Erythroblast (primary cell): ENCODE measurements at regions not wholly inside any gene's neighbourhood (a gene's known extent, or its start where the extent isn't known, plus 50 kb on each side); places are given as distances from the start of the nearest gene placed in this dataset.
"Not testable (repeated sequence)": the region's sequence is repeated elsewhere in the genome, so short reads cannot be mapped to it uniquely, and the experiment has no call there.

Source experiments
- DNase-seq, 2 experiments: peaks; one replicate each; lab custom pipeline; 2025; lab: John Stamatoyannopoulos, UW
- GATA1 ChIP-seq: IDR thresholded peaks from 2 replicates; pipeline ENCODE4 v1.6.1; 2011; ENCODE audit warnings: low read depth, mild to moderate bottlenecking, control low read depth, low read length, moderate library complexity
- POLR2A ChIP-seq: IDR thresholded peaks from 2 replicates; pipeline ENCODE4 v1.6.1; 2011; ENCODE audit warnings: mild to moderate bottlenecking, low read length

DNA sequence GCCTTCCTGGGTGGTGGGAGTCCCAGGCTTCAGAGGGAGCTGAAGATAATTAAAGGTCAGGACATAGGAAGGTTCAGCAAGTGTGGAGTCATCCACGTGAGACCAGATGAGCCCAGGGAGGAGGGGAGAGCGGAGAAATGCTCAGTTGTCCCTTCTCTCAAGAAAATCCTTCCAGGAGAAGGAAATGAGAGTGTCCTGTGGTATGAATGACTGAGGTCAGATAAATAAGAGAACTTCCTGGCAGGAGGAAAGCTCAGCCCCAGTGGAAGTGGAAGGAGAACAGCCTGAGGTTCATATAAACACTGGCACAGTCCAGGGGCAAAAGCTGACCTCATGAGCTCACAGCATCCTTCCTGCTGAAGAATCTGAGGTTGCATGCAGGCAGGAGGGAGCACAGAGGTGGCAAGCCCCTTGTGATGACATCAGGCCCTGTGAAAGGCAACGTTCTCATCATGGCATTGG, 97.6 kb downstream of the NAV1 start:
- no peak for DNase-seq
- TF ChIP-seq GATA1 = no peak
- no peak for TF ChIP-seq POLR2A

DNA sequence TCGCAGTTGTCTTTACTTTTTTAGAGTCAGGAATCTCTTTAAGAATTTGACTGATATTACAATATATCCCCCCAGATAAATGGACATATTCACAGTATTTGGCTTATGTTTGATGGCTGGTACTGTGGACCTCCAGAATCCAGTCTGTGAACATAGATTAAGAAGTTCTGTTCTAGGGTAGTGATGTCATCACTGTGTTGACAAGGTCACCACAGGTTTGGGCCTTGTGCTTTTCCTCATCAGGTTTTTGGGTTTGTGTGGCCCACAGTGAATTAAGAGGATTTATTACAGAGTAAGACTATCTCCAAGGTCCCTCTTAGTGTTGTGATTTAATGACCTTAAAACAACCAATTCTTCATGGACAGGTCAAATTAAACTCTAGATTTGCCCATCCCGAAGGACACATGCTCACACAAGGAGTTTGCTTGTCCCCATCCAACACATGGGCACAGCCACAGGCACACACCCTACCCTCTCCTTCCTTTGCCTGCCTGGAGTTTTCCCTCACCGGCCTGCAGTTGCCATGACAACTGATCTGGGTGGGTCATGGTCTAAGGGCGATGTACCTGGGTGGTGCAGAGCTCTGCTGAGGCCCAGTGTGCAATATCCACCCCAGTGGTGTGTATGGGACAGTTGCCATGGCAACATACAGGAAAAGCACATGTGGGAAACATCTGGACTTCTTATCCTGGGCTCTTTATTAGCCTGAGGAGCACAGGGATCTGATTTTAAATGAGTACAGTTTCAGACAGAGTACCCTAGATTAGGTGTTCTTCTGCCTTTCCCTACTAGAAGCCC, 98.6 kb downstream of the NAV1 start:
- TF ChIP-seq GATA1 = no peak
- TF ChIP-seq POLR2A = no peak
- DNase-seq = no peak

DNA sequence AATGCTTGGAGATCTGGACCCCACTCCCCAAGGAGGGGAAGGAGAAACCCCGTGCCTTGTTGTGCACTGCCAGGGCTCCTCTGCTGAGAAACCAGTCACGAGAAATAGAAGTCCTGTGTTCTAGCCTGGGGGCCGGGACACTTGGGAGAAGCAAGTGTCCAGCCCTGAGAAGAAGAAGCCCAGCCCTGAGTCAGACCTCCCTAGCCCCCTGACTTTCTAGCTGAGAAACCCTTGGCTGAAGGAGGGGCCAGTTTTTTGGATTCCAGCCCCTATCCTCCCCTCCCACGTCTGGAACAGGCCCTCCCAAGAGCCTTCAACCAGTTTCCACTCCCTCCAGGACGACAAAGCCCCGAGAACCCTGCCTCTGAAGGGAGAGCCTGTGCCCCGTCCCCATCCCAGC, 100.5 kb downstream of the NAV1 start:
- DNase-seq = no peak
- TF ChIP-seq POLR2A = no peak
- TF ChIP-seq GATA1 = no peak

DNA sequence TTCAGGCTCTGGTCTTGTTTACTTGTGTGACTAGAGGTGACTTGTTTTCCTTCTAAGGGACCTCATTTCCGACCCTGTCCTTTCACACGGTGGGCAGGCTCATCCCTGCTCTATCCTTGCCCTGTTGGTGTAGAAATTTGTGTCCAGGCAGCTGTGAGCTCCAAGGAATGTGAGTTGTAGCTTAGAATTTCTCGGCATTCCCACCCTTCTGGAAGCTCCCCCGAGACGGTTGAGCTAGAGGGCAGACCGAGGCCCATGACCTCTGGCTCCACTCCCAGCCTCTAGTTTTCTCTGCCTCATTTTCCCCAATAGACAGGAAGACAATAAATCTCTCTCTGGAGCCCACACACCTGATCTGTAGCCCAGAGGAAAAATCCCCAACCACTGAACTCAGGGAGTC, 100.9 kb downstream of the NAV1 start:
- DNase-seq = no peak
- TF ChIP-seq GATA1 = no peak
- no peak for TF ChIP-seq POLR2A

DNA sequence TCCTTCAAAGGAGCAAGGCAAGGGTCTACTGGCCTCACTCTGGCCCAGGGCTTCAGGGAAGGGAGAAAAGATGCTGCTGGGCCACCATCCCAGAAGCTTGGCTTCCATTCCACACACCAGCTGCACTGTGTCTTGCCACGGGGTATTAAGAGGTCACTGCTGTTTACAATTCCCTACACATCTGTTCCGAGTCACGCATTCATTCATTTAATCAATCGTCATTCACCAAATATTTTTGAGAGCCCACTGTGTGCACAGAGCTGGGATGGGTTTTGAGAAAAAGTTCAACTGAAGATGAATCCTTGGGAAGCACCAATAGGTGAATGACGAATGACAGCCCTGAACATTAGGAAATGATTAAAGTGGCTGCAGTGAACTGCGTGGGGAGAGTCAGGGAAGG, 101.7 kb downstream of the NAV1 start:
- no peak for DNase-seq
- no peak for TF ChIP-seq POLR2A
- no peak for TF ChIP-seq GATA1

DNA sequence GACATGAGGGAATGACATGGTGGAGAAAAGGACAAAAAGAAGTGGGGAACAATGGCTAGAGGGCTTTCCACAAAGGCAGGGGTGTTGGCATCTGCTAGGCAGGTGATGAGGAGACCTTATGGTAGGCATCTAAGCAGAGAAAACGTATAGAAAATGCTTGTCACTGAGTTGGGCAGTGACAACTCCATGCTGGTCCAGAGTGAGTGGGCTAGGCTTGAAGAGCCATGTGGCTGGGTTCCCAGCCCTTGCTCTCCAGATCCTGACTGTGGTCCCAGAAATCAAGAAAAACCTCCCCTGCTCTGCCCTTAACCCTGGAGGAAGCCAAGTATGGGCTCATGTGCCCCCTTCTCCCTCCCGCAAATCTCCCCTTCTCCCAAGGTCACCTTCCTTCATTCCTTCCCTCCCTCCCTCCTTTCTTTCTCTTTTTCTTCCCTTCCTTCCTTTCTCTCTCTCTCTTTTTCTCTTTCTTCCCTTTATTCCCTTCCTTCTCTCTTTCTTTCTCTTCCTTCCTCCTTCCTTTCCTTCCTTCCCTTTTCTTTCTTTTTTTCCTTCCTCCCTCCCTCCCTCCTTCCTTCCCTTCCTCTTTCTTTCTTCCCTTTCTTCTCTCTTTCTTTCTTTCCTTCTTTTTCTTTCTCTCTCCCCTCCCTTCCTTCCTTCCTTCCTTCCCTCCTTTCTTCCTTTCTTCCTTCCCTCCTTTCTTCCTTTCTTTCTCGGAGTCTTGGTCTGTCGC, 102.8 kb downstream of the NAV1 start:
- DNase-seq = no peak
- no peak for TF ChIP-seq GATA1
- no peak for TF ChIP-seq POLR2A

DNA sequence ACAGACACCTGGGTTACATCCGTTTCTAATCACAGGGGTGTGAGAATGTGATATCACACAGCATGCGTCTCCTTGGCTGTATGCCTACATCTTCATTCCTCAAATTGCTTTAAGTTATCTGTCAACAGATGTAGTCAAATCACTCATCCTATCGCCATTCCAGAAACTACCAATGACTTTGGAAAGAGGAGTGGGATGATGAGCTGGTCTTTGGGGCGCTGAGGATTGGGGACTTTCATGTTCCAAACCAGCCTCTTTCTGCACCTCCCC, 104.8 kb downstream of the NAV1 start:
- TF ChIP-seq POLR2A (no peak), GATA1 (no peak)
- no peak for DNase-seq

DNA sequence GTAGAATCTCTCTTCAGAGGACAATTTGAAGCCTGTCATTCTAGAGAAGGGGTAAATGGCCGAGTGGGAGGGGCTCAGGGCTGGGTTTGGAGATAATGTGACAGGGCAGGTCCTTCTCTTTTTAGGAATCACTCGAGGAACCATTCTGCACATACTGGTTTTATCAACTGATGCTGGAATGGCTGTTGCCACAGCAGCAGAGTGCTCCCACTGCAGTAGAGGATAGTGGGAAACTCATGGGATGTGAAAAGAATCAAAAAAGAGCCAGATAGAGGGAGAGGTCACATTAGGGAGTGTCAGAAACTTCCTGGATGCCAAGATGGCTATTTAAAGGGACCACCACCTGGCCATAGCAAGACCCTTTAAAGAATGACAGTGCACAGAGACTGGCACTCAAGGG, 105.3 kb downstream of the NAV1 start:
- TF ChIP-seq POLR2A = no peak
- TF ChIP-seq GATA1 = no peak
- no peak for DNase-seq

DNA sequence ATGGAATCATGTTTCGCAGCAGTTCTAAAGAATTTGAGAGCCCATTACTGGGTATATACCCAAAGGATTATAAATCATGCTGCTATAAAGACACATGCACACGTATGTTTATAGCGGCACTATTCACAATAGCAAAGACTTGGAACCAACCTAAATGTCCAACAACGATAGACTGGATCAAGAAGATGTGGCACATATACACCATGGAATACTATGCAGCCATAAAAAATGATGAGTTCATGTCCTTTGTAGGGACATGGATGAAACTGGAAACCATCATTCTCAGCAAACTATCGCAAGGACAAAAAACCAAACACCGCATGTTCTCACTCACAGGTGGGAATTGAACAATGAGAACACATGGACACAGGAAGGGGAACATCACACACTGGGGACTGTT, 106.1 kb downstream of the NAV1 start:
- DNase-seq = not testable (repeated sequence)

DNA sequence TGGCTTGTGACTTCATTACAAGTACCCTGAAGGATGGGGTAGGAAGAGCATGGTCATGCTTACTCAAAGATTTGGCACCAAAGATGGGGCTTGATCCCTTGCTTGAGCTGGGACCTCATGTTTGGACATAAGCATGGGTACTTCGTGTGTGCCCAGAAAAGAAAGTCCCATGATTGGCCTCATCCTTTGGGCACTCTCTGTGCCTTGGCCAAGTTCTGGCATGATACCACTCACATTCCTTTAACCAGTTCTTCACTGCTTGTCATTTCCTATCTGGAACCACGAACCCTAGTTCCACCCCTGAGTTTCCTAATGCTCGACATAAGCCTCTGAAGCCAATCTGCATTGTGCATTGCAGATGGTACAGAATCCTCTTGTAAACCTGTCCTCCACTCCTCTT, 107.0 kb downstream of the NAV1 start:
- DNase-seq = no peak
- no peak for TF ChIP-seq GATA1
- no peak for TF ChIP-seq POLR2A

DNA sequence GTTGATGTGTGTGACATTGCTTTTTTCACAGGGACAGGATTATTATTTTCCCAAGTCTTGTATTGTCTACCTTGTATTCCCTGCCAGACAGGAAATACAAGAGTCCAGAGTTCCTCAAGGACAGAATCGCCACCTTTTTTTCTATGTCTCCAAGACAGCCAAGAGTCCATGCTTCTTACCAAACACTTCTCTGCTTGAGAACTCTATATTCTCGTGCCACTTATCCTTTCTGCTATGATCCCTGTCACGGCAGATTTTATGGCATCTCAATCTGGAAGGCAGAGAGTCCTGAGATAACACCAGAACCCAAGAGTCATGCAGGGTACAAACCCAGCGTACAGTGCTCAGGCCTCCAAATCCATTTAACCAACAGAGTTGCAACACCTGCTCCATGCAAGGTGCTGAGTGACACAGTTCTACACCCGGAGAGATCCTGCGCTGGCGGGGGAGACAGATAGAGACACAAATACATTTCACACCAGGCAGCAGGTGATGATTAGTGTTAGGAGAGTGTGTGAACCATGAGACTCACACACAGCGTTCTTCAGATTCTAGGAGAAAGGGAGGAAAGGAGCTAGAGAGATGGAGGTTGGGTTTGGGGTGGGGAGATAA, 107.6 kb downstream of the NAV1 start:
- TF ChIP-seq GATA1 (no peak), POLR2A (no peak)
- DNase-seq = no peak

DNA sequence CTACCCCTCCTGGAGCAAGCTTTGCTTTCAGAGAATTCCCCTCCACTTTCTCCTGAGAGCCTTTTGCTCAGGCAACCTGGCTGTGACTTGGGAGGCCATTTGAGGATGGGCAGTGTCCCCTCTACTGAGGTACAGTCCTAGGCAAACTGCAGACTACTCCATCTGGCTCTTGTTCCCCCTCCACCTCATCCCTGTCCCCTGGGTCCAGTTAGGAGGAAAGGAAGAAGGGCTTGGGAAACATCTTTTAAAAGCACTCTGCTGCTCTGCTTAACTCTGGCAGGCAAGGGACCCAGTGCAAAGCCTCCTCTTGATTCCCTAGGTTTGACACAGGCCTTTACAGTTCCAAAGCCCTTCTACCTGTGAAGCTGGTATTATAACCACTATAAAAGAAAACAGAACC, 108.2 kb downstream of the NAV1 start:
- DNase-seq = no peak
- TF ChIP-seq GATA1 = no peak
- no peak for TF ChIP-seq POLR2A

DNA sequence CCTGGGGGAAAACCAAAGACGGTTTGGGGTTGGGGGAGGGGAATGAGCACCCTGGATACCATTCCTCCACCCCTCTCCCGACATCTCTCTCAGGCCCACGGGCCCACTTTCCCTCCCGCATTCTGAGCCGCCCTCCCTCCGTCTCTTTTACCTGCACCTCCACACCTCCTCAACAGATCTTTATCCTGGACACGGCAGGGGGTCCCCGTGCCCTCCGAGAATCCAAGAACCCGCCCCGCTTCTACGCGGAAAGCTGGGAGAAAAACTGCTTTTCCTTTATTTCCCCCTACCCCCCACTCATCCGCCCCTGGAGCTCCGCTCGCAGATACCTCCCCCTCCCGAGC, 108.8 kb downstream of the NAV1 start:
- no peak for DNase-seq
- no peak for TF ChIP-seq GATA1
- no peak for TF ChIP-seq POLR2A

DNA sequence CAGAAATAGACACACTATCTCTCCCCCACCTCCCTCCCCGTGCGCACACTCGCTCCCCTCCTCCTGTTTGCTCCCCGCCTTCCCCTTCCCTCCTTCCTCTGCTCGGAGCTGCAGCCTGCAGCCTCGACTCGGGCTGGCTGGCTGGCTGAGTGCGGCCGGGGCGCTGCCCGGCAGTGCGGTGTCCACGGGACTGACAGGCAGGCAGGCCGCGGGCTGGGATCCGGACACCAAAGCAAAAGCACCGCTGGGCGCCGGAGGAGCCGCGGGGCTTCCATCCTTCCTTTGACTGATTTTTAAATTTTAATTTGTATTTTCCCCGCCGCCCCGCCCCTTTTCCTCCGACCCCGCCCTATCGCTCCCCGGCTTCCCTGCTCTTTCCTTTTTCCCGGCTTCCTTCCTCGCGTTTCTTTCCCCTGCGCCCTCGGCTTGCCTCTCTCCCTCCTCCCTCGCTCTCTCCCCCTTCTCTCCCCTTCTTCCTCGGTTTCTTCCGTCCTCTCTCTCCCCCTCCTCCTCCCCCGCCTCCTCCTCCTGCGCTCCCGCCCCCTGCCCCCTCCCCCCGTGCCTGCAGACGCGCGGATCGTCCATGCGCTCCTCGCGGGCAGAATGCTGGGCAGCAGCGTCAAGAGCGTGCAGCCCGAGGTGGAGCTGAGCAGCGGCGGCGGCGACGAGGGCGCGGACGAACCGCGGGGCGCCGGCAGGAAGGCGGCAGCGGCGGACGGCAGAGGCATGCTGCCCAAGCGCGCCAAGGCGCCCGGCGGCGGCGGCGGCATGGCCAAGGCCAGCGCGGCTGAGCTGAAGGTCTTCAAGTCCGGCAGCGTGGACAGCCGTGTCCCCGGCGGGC, 109.4 kb downstream of the NAV1 start:
- TF ChIP-seq POLR2A (no peak), GATA1 (no peak)
- DNase-seq = peak in 1 of 2 experiments; percentile 17
